IMR-90 (cell line): ENCODE measurements at regions not wholly inside any gene's neighbourhood (a gene's known extent, or its start where the extent isn't known, plus 50 kb on each side); places are given as distances from the start of the nearest gene placed in this dataset.

Experiments
- CTCF ChIP-seq: conservative IDR thresholded peaks from 2 replicates; pipeline ENCODE4 v1.5.1; 2012; ENCODE audit warnings: mild to moderate bottlenecking, low read depth, low read length, improper control_type of control experiment
- FOS ChIP-seq: fragments of 150-350 bp; IDR thresholded peaks from 2 replicates; pipeline ENCODE4 v1.6.1; 2016; ENCODE audit warnings: low read depth, low read length
- POLR2A ChIP-seq: IDR thresholded peaks from 2 replicates; pipeline ENCODE4 v1.6.1; 2012; ENCODE audit warnings: mild to moderate bottlenecking, low read depth, low read length

GRCh38 chr4:33467291-33467690 is 2747.1 kb downstream of the PCDH7 start:
- TF ChIP-seq CTCF, result no peak
- TF ChIP-seq POLR2A, result no peak
- no peak for TF ChIP-seq FOS
